HFFc6 (cell line): ENCODE measurements at regions not wholly inside any gene's neighbourhood (a gene's known extent, or its start where the extent isn't known, plus 50 kb on each side); places are given as distances from the start of the nearest gene placed in this dataset.
A peak's percentile ranks its signal among the peaks of the same experiment; 100 is the strongest.

Source experiments
- DNase-seq: peaks from one replicate; pipeline ENCODE4 v3.0.0-alpha.2; 2018
- H3K27ac Mint-ChIP-seq: 2 replicates; pipeline ENCODE4 v1.8.0; 2020; ENCODE audit warnings: mild to moderate bottlenecking, mixed read lengths
- H3K27me3 Mint-ChIP-seq: 2 replicates; pipeline ENCODE4 v1.8.0; 2021; ENCODE audit warnings: mild to moderate bottlenecking, moderate library complexity, mixed read lengths; ENCODE audit not compliant: insufficient read depth
- H3K36me3 Mint-ChIP-seq: 2 replicates; pipeline ENCODE4 v1.8.0; 2021; ENCODE audit warnings: low read depth, mixed read lengths
- H3K4me1 Mint-ChIP-seq: 2 replicates; pipeline ENCODE4 v1.8.0; 2020; ENCODE audit warnings: low read depth, mixed read lengths
- H3K4me3 Mint-ChIP-seq: 2 replicates; pipeline ENCODE4 v1.8.0; 2020; ENCODE audit warnings: mild to moderate bottlenecking, moderate library complexity, mixed read lengths
- H3K9me3 Mint-ChIP-seq: 2 replicates; pipeline ENCODE4 v1.8.0; 2020; ENCODE audit warnings: mild to moderate bottlenecking, mixed read lengths
- TF ChIP-seq, protein P1 (sequence below): fragments of 200-600 bp; sonication (generic); IDR thresholded peaks from 2 replicates; pipeline ENCODE4 v1.5.0; 2021; ENCODE audit warnings: antibody characterized with exemption, mild to moderate bottlenecking

- H3K27ac Mint-ChIP-seq = no peak overlapping the region
- peaks cover 1% of the 10 kb centered on the region; the same call in 1 of the 2 replicates for H3K27me3 Mint-ChIP-seq
- DNase-seq = no peak
- H3K4me1 Mint-ChIP-seq = peaks cover 46% of the 10 kb centered on the region
- H3K4me3 Mint-ChIP-seq = no peak overlapping the region
- H3K36me3 Mint-ChIP-seq = peaks cover 11% of the 10 kb centered on the region; the same call in 1 of the 2 replicates
- H3K9me3 Mint-ChIP-seq = peaks cover 13% of the 10 kb centered on the region
- TF ChIP-seq, protein P1, sequence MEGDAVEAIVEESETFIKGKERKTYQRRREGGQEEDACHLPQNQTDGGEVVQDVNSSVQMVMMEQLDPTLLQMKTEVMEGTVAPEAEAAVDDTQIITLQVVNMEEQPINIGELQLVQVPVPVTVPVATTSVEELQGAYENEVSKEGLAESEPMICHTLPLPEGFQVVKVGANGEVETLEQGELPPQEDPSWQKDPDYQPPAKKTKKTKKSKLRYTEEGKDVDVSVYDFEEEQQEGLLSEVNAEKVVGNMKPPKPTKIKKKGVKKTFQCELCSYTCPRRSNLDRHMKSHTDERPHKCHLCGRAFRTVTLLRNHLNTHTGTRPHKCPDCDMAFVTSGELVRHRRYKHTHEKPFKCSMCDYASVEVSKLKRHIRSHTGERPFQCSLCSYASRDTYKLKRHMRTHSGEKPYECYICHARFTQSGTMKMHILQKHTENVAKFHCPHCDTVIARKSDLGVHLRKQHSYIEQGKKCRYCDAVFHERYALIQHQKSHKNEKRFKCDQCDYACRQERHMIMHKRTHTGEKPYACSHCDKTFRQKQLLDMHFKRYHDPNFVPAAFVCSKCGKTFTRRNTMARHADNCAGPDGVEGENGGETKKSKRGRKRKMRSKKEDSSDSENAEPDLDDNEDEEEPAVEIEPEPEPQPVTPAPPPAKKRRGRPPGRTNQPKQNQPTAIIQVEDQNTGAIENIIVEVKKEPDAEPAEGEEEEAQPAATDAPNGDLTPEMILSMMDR = no peak; the same call in 1 of the 2 replicates
These were observed 103.4 kb downstream of the EDEM1 start for GRCh38 chr3:5290915-5291314.

- no peak overlapping the region for H3K27ac Mint-ChIP-seq
- H3K4me1 Mint-ChIP-seq = peaks cover 46% of the 10 kb centered on the region
- H3K4me3 Mint-ChIP-seq = no peak overlapping the region
- H3K36me3 Mint-ChIP-seq = peaks cover 11% of the 10 kb centered on the region; the same call in 1 of the 2 replicates
- peaks cover 13% of the 10 kb centered on the region for H3K9me3 Mint-ChIP-seq
- TF ChIP-seq, protein P1 = no peak
- H3K27me3 Mint-ChIP-seq = no peaks in the 10 kb centered on the region
- DNase-seq = no peak
These were observed 105.0 kb downstream of the EDEM1 start for GRCh38 chr3:5292512-5292911.

GRCh38 chr3:5293207-5293606 lies 105.7 kb downstream of the EDEM1 start:
- TF ChIP-seq, protein P1 = no peak
- DNase-seq = no peak
- Mint-ChIP-seq H3K4me1 (peaks cover 52% of the 10 kb centered on the region), H3K4me3 (peak overlapping the region; percentile 18; the same call in 1 of the 2 replicates), H3K36me3 (peaks cover 6% of the 10 kb centered on the region; the same call in 1 of the 2 replicates), H3K27ac (no peak overlapping the region; the same call in 1 of the 2 replicates), H3K9me3 (peaks cover 7% of the 10 kb centered on the region), H3K27me3 (no peaks in the 10 kb centered on the region)

DNA sequence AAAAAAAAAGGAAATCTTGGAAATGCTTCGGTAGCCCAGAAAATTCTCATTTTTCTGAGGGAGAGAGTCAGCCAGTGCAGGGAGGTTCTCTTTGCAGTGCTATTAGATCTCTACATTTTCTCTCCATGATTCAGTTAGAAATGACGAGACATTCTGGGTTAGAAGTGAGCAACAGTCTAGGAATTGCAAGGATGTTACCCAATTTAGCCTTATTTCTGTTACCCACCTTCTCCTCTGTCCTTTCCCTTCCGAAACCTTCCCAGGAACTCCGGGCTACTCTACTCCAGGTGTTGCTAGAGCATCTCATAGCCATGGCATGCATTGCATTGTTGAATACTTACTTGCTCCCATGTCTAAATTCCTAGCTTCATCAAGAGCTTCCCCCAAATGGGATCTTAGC lies 106.8 kb downstream of the EDEM1 start:
- Mint-ChIP-seq H3K27me3 (no peaks in the 10 kb centered on the region), H3K36me3 (no peaks in the 10 kb centered on the region), H3K9me3 (peaks cover 3% of the 10 kb centered on the region; the same call in 1 of the 2 replicates), H3K4me1 (peaks cover 62% of the 10 kb centered on the region), H3K27ac (peak overlapping the region; percentile 44), H3K4me3 (peak overlapping the region; percentile 75)
- TF ChIP-seq, protein P1 = no peak
- DNase-seq = peak; percentile 47

DNA sequence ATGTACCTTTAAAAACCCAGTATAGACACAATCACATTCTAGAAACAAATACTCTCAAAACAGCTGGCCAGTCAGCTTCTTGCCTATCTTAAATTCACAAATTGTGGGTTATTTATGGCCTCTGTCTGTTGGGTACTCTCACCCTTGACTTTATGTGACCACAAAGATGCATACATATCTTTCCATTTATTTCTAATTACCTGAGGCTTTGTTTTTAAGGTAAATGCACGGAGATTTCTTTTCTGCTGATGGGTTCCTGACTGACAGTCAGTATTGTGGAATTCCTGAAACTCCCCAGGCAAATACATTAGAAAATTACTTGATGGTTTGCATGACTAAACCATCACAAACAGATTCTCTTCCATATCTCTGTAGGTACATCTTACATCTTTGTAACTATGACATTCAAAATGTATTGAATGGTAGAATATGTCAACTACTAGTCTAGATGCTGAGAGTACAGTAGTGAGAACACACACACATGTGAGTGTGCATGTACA lies 107.7 kb downstream of the EDEM1 start:
- no peak for DNase-seq
- TF ChIP-seq, protein P1 = no peak

More for the DNA sequence above, 107.7 kb downstream of the EDEM1 start:
- no peak overlapping the region; the same call in 1 of the 2 replicates for H3K27ac Mint-ChIP-seq
- no peak overlapping the region for H3K4me3 Mint-ChIP-seq
- H3K36me3 Mint-ChIP-seq = no peaks in the 10 kb centered on the region
- H3K9me3 Mint-ChIP-seq = no peaks in the 10 kb centered on the region
- peaks cover 61% of the 10 kb centered on the region for H3K4me1 Mint-ChIP-seq
- no peaks in the 10 kb centered on the region for H3K27me3 Mint-ChIP-seq
